ENCODE measurements at regions not wholly inside any gene's neighbourhood (a gene's known extent, or its start where the extent isn't known, plus 50 kb on each side); places are given as distances from the start of the nearest gene placed in this dataset.

GRCh38 chr18:24853076-24853475 lies 392.6 kb downstream of the HRH4 start:
- no peak for TF ChIP-seq CTCF (IDR thresholded peaks at IDR 0.05; ENCODE audit: insufficient read depth, low read length, poor library complexity, severe bottlenecking)
- no peak for TF ChIP-seq EZH2phosphoT487 (conservative IDR thresholded peaks at IDR 0.05; ENCODE audit: low read length)
